B cell (primary cell): ENCODE measurements at regions not wholly inside any gene's neighbourhood (a gene's known extent, or its start where the extent isn't known, plus 50 kb on each side); places are given as distances from the start of the nearest gene placed in this dataset.

ENCODE experiments used
- ATAC-seq: fragments of 200-7000 bp; cut with Tn5 transposase; one replicate; pipeline ENCODE4 v1.10.0; 2021; ENCODE audit warnings: low read depth, mild to moderate bottlenecking, moderate number of reproducible peaks, moderate library complexity
- CTCF ChIA-PET: fragments of 350-600 bp; sonication (Branson Sonifier 250); formaldehyde crosslinking; loops from one replicate; lab custom pipeline; 2021; ENCODE audit warnings: antibody characterized with exemption, inconsistent platforms; lab: Charles Lee
- POLR2A ChIA-PET: fragments of 350-600 bp; sonication (Branson Sonifier 250); formaldehyde crosslinking; loops from one replicate; lab custom pipeline; 2021; ENCODE audit warnings: antibody characterized with exemption; lab: Charles Lee
- DNase-seq: peaks from one replicate; pipeline ENCODE4 v3.0.0; 2013
- H2AFZ ChIP-seq: 2 replicates; pipeline ENCODE4 v1.6.1; 2012; ENCODE audit warnings: mild to moderate bottlenecking, low read depth, low read length; ENCODE audit not compliant: insufficient read depth, poor library complexity, severe bottlenecking
- H3K27ac ChIP-seq, 2 donors: 1 replicate in 1 of 2; 2 replicates in 1 of 2; pipeline ENCODE4 v1.5.1; 2012 to 2013; ENCODE audit warnings: low read length in 2 of 2, mild to moderate bottlenecking in 2 of 2, moderate library complexity in 1 of 2
- H3K27me3 ChIP-seq, 4 experiments: fragments of 200-600 bp in 1 of 4; sonication (generic) in 1 of 4; replicated peaks in 1 of 4; 1 replicate in 2 of 4; 2 replicates in 2 of 4; pipeline versions ENCODE4 v1.6.1 to v1.7.0; 2013 to 2016; ENCODE audit warnings: low read length in 3 of 4, mild to moderate bottlenecking in 2 of 4, mixed read lengths in 1 of 4, moderate library complexity in 1 of 4; ENCODE audit not compliant: insufficient read depth in 4 of 4, control insufficient read depth in 3 of 4; ENCODE audit errors: control extremely low read depth in 1 of 4
- H3K36me3 ChIP-seq, 2 experiments: replicated peaks in 1 of 2; 1 replicate in 1 of 2; 2 replicates in 1 of 2; pipeline versions ENCODE4 v1.6.1 to v1.7.1; 2013; ENCODE audit warnings: low read length in 1 of 2; ENCODE audit not compliant: insufficient read depth in 2 of 2, control insufficient read depth in 1 of 2; ENCODE audit errors: control extremely low read depth in 1 of 2, extremely low read depth in 1 of 2
- H3K4me1 ChIP-seq, 2 donors: fragments of 200-600 bp in 1 of 2; sonication (generic) in 1 of 2; 1 replicate in 1 of 2; 2 replicates in 1 of 2; pipeline versions ENCODE4 v1.5.1 to v1.6.1; 2013 to 2017; ENCODE audit warnings: low read length in 2 of 2; ENCODE audit not compliant: control insufficient read depth in 2 of 2, insufficient read depth in 2 of 2
- H3K4me2 ChIP-seq: replicated peaks from 2 replicates; pipeline ENCODE3; 2012; ENCODE audit warnings: mild to moderate bottlenecking, low read depth, low read length; ENCODE audit not compliant: poor library complexity, severe bottlenecking
- H3K4me3 ChIP-seq, 5 experiments: fragments of 200-600 bp in 1 of 5; sonication (generic) in 1 of 5; 1 replicate in 3 of 5; 2 replicates in 2 of 5; pipeline versions ENCODE4 v1.5.1 to v1.7.0; 2011 to 2016; ENCODE audit warnings: low read length in 4 of 5, mild to moderate bottlenecking in 4 of 5, low read depth in 2 of 5, control low read depth in 1 of 5, moderate library complexity in 1 of 5; ENCODE audit not compliant: insufficient read depth in 1 of 5; ENCODE audit errors: control extremely low read depth in 1 of 5, extremely low read depth in 1 of 5
- H3K79me2 ChIP-seq: fragments of 200-600 bp; sonication (generic); one replicate; pipeline ENCODE4 v1.6.0; 2016; ENCODE audit warnings: low read length; ENCODE audit not compliant: control insufficient read depth, insufficient read depth
- H3K9ac ChIP-seq: fragments of 200-600 bp; sonication (generic); 2 replicates; pipeline ENCODE4 v1.6.1; 2017; ENCODE audit warnings: mild to moderate bottlenecking, low read length, moderate library complexity
- H3K9me3 ChIP-seq, 3 donors: one replicate each; pipeline versions ENCODE4 v1.6.1 to v1.7.1; 2013; ENCODE audit warnings: low read length in 2 of 3; ENCODE audit not compliant: control insufficient read depth in 2 of 3, insufficient read depth in 1 of 3; ENCODE audit errors: control extremely low read depth in 1 of 3
- H4K20me1 ChIP-seq: 2 replicates; pipeline ENCODE4 v1.6.0; 2012; ENCODE audit warnings: mild to moderate bottlenecking, low read length; ENCODE audit not compliant: insufficient read depth, control insufficient read depth, poor library complexity, severe bottlenecking
- H3K27ac Mint-ChIP-seq: one replicate; pipeline ENCODE4 v1.8.0; 2021; ENCODE audit warnings: mixed read lengths
- H3K27me3 Mint-ChIP-seq: one replicate; pipeline ENCODE4 v1.8.0; 2021; ENCODE audit warnings: mixed read lengths
- H3K4me1 Mint-ChIP-seq: one replicate; pipeline ENCODE4 v1.8.0; 2021; ENCODE audit warnings: mixed read lengths
- H3K4me3 Mint-ChIP-seq: one replicate; pipeline ENCODE4 v1.8.0; 2021; ENCODE audit warnings: mixed read lengths
- H3K9me3 Mint-ChIP-seq: one replicate; pipeline ENCODE4 v1.8.0; 2022; ENCODE audit warnings: mixed read lengths; ENCODE audit not compliant: insufficient read depth
- CTCF ChIP-seq: fragments of 200-600 bp; IDR thresholded peaks from one replicate; pipeline ENCODE4 v1.8.0; 2022; ENCODE audit warnings: antibody characterized with exemption, mild to moderate bottlenecking
- EZH2 ChIP-seq: IDR thresholded peaks from 2 replicates; pipeline ENCODE4 v1.6.1; 2012; ENCODE audit warnings: borderline replicate concordance, low read depth, mild to moderate bottlenecking, moderate library complexity, low read length; ENCODE audit not compliant: insufficient read depth, poor library complexity, severe bottlenecking
- WGBS: methylation state at CpG from one replicate; pipeline ENCODE4 v1.1.5; 2013; ENCODE audit warnings: missing lambda C conversion rate; ENCODE audit not compliant: insufficient coverage; 5-methylcytosine and 5-hydroxymethylcytosine counted together
- intact Hi-C: fragments of 100-400 bp; cut with micrococcal nuclease; formaldehyde crosslinking; loops from one replicate; pipeline ENCODE4 v1.10.0; 2022

- Mint-ChIP-seq H3K27me3 (peaks cover 44% of the 10 kb centered on the region), H3K9me3 (peaks cover 4% of the 10 kb centered on the region), H3K4me3 (no peak overlapping the region), H3K27ac (no peak overlapping the region), H3K4me1 (peaks cover 2% of the 10 kb centered on the region)
- H3K4me2 ChIP-seq = no peak overlapping the region
- peak overlapping the region; percentile 37 for H2AFZ ChIP-seq
- H3K36me3 ChIP-seq = no peaks in the 10 kb centered on the region
- peaks cover 3 to 13% (median 8%) of the 10 kb centered on the region in 3 donors for H3K9me3 ChIP-seq
- 10% methylated on average over 2 of the region's 7 CpGs for WGBS
- H3K4me3 ChIP-seq = no peak overlapping the region
- intact Hi-C loops = no loop called here
- TF ChIP-seq CTCF = no peak
- TF ChIP-seq EZH2 = no peak
- no peaks in the 10 kb centered on the region for H4K20me1 ChIP-seq
- DNase-seq = no peak
- H3K79me2 ChIP-seq = no peaks in the 10 kb centered on the region
- no peak overlapping the region for H3K9ac ChIP-seq
- H3K27me3 ChIP-seq = peaks cover 0 to 14% (median 4%) of the 10 kb centered on the region in 4 experiments
- H3K4me1 ChIP-seq = peaks cover 3 to 6% of the 10 kb centered on the region in 2 donors
- POLR2A ChIA-PET = no interaction called here
- ATAC-seq = no peak
- no peak overlapping the region for H3K27ac ChIP-seq
- CTCF ChIA-PET = no interaction called here
Observed at GRCh38 chr1:231108516-231109302, 53.1 kb upstream of the TRIM67 start.

GRCh38 chr1:231107600-231108326, 54.1 kb upstream of the TRIM67 start:
- no peak overlapping the region for H3K4me3 Mint-ChIP-seq
- intact Hi-C loops = no loop called here
- H3K9ac ChIP-seq = no peak overlapping the region
- H3K4me1 Mint-ChIP-seq = peaks cover 2% of the 10 kb centered on the region
- H3K27ac ChIP-seq = no peak overlapping the region
- no peak overlapping the region for H2AFZ ChIP-seq
- H4K20me1 ChIP-seq = no peaks in the 10 kb centered on the region
- peaks cover 0 to 14% (median 2%) of the 10 kb centered on the region in 4 experiments for H3K27me3 ChIP-seq
- POLR2A ChIA-PET = no interaction called here
- no peak for DNase-seq
- no peaks in the 10 kb centered on the region for H3K36me3 ChIP-seq
- WGBS = 89% methylated on average over 11 of the region's 12 CpGs
- TF ChIP-seq CTCF (no peak), EZH2 (no peak)
- H3K79me2 ChIP-seq = no peaks in the 10 kb centered on the region
- no peak overlapping the region for H3K4me2 ChIP-seq
- peaks cover 3 to 13% (median 8%) of the 10 kb centered on the region in 3 donors for H3K9me3 ChIP-seq
- H3K4me3 ChIP-seq = no peak overlapping the region
- H3K9me3 Mint-ChIP-seq = peaks cover 4% of the 10 kb centered on the region
- peaks cover 38% of the 10 kb centered on the region for H3K27me3 Mint-ChIP-seq
- ATAC-seq = no peak
- H3K4me1 ChIP-seq = peaks cover 3 to 6% of the 10 kb centered on the region in 2 donors
- CTCF ChIA-PET = no interaction called here
- no peak overlapping the region for H3K27ac Mint-ChIP-seq
